GM23248 (cell line): ENCODE measurements at regions not wholly inside any gene's neighbourhood (a gene's known extent, or its start where the extent isn't known, plus 50 kb on each side); places are given as distances from the start of the nearest gene placed in this dataset.
A peak's percentile ranks its signal among the peaks of the same experiment; 100 is the strongest.

ENCODE experiments used
- DNase-seq: peaks from one replicate; pipeline ENCODE4 v3.0.0-alpha.2; 2015
- H2AFZ ChIP-seq: fragments of 200-600 bp; sonication (generic); 2 replicates; pipeline ENCODE4 v1.6.1; 2016; ENCODE audit warnings: antibody characterized with exemption
- H3F3A ChIP-seq: fragments of 200-600 bp; sonication (generic); 2 replicates; pipeline ENCODE4 v1.6.1; 2016; ENCODE audit warnings: mild to moderate bottlenecking, antibody characterized with exemption, mixed run types; ENCODE audit not compliant: insufficient read depth
- H3K27ac ChIP-seq: fragments of 200-600 bp; sonication (generic); 2 replicates; pipeline ENCODE4 v1.5.1; 2016; ENCODE audit warnings: mild to moderate bottlenecking
- H3K27me3 ChIP-seq: fragments of 200-600 bp; sonication (generic); replicated peaks from 2 replicates; pipeline ENCODE4 v1.6.1; 2016; ENCODE audit warnings: mild to moderate bottlenecking; ENCODE audit not compliant: insufficient read depth
- H3K36me3 ChIP-seq: fragments of 200-600 bp; sonication (generic); 2 replicates; pipeline ENCODE4 v1.6.1; 2016; ENCODE audit warnings: low read depth, mild to moderate bottlenecking
- H3K4me1 ChIP-seq: fragments of 200-600 bp; sonication (generic); 2 replicates; pipeline ENCODE4 v1.6.1; 2016; ENCODE audit warnings: mild to moderate bottlenecking; ENCODE audit not compliant: insufficient read depth
- H3K4me2 ChIP-seq: fragments of 200-600 bp; sonication (generic); one replicate; pipeline ENCODE4 v1.6.1; 2016; ENCODE audit warnings: mild to moderate bottlenecking; ENCODE audit not compliant: unreplicated experiment
- H3K4me3 ChIP-seq: fragments of 200-600 bp; sonication (generic); 2 replicates; pipeline ENCODE4 v1.5.1; 2016; ENCODE audit warnings: mild to moderate bottlenecking
- H3K79me2 ChIP-seq: fragments of 200-600 bp; sonication (generic); 2 replicates; pipeline ENCODE4 v1.6.1; 2016; ENCODE audit warnings: mild to moderate bottlenecking; ENCODE audit not compliant: insufficient read depth
- H3K9ac ChIP-seq: fragments of 200-600 bp; sonication (generic); 2 replicates; pipeline ENCODE4 v1.6.1; 2016; ENCODE audit warnings: mild to moderate bottlenecking
- H3K9me2 ChIP-seq: fragments of 200-600 bp; sonication (generic); 2 replicates; pipeline ENCODE4 v1.6.1; 2016; ENCODE audit warnings: mixed run types, mild to moderate bottlenecking, moderate library complexity; ENCODE audit not compliant: insufficient read depth
- H3K9me3 ChIP-seq: fragments of 200-600 bp; sonication (generic); one replicate; pipeline ENCODE4 v1.6.1; 2017; ENCODE audit warnings: low read depth
- H4K20me1 ChIP-seq: fragments of 200-600 bp; sonication (generic); 2 replicates; pipeline ENCODE4 v1.6.0; 2016; ENCODE audit not compliant: insufficient read depth
- EZH2 ChIP-seq: fragments of 200-600 bp; sonication (generic); IDR thresholded peaks from 2 replicates; pipeline ENCODE4 v1.6.1; 2018; ENCODE audit warnings: antibody characterized with exemption, mild to moderate bottlenecking; ENCODE audit not compliant: insufficient read depth, poor library complexity, severe bottlenecking
- EZH2phosphoT487 ChIP-seq: fragments of 200-600 bp; sonication (generic); IDR thresholded peaks from 2 replicates; pipeline ENCODE4 v1.6.1; 2018; ENCODE audit warnings: antibody characterized with exemption, moderate library complexity, mild to moderate bottlenecking, low read depth; ENCODE audit not compliant: insufficient read depth
- WGBS, 2 experiments: methylation state at CpG; one replicate each; pipeline ENCODE4 v1.1.6; 2015 to 2017; ENCODE audit warnings: low lambda C conversion rate in 2 of 2, low coverage in 1 of 2; ENCODE audit errors: missing lambda C conversion rate in 2 of 2; 5-methylcytosine and 5-hydroxymethylcytosine counted together
- in situ Hi-C: fragments of 300-500 bp; cut with MboI; formaldehyde crosslinking; loops from 2 replicates; pipeline ENCODE4 v1.15.0; 2020

DNA sequence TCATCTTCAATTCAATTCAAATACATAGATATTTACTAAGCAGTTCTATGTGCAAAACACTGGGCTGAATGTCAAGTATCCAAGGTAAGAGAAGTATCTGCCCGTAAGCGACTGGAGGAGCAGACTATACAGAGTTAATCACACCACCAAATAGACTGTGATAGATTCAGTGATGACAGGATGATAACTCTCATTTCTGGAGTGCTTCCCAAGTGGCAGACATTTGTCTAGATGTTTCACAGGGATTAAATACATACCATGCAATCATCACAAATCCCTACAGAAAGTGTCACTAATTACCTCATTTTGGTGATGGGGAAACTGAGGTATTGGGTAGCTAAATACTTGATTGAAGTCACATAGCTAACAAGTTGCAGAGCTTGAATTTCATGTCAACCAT lies 508.7 kb upstream of the TENM4 start:
- no peak overlapping the region for H3K9ac ChIP-seq
- H3K4me3 ChIP-seq = no peak overlapping the region
- no peaks in the 10 kb centered on the region for H3K9me3 ChIP-seq
- H3F3A ChIP-seq = no peaks in the 10 kb centered on the region
- no peaks in the 10 kb centered on the region for H3K4me1 ChIP-seq
- no peak overlapping the region for H3K27ac ChIP-seq
- no peak overlapping the region for H2AFZ ChIP-seq
- no peak for DNase-seq
- H4K20me1 ChIP-seq = no peaks in the 10 kb centered on the region
- 7 to 14% methylated on average over 2 of the region's 2 CpGs for WGBS, 2 experiments
- in situ Hi-C loops = no loop called here
- TF ChIP-seq EZH2phosphoT487 (no peak), EZH2 (no peak)
- no peaks in the 10 kb centered on the region for H3K9me2 ChIP-seq
- H3K27me3 ChIP-seq = no peaks in the 10 kb centered on the region
- H3K79me2 ChIP-seq = no peaks in the 10 kb centered on the region
- H3K36me3 ChIP-seq = no peaks in the 10 kb centered on the region
- H3K4me2 ChIP-seq = no peak overlapping the region

DNA sequence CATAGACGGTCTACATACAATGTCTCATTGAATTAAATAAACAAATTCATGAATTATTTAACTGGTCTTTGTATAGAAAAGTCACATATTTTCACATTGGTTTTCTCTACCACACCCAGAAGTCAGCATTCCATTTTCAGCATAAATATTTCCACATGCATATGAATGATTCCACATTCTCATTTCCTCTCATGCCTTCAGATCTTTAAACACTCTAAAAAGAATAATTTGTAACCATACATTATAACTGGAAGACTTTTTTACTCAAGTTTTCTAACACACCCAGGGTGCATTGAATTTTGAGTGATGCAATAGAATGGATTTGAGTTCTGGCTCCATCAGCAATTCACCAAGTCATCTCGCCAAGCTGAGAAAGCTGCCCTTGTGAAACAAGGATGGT lies 501.8 kb upstream of the TENM4 start:
- no peak for DNase-seq
- Histone ChIP-seq H3F3A (no peaks in the 10 kb centered on the region), H3K36me3 (no peaks in the 10 kb centered on the region), H3K4me2 (no peak overlapping the region), H3K27ac (no peak overlapping the region), H3K4me3 (no peak overlapping the region), H2AFZ (no peak overlapping the region), H3K9me3 (no peaks in the 10 kb centered on the region), H4K20me1 (no peaks in the 10 kb centered on the region), H3K79me2 (no peaks in the 10 kb centered on the region), H3K9me2 (no peaks in the 10 kb centered on the region), H3K4me1 (no peaks in the 10 kb centered on the region), H3K27me3 (no peaks in the 10 kb centered on the region), H3K9ac (no peak overlapping the region)
- 2 to 3% methylated on average over 2 of the region's 2 CpGs for WGBS, 2 experiments
- no peak for TF ChIP-seq EZH2
- TF ChIP-seq EZH2phosphoT487 = no peak
- in situ Hi-C loops = no loop called here

DNA sequence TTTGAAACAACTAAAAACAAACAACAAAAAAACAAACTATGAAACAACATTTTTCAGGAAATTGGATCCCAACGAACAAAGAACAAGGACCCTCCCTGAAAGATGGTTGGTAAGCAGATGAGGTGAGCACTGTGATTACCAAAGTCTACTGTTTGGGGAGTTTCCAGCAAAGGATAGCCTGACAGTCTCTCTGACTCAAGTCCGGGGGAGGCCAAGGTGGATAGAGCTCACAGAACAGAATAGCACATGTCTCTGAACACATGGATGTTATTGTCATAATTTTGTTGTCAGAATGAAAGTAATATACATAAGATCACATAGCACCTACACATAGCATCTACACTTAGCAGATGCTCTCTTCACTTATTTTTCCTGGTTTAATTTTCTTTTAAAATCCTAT lies 501.3 kb upstream of the TENM4 start:
- no peaks in the 10 kb centered on the region for H3F3A ChIP-seq
- in situ Hi-C loops = no loop called here
- H3K9me3 ChIP-seq = no peaks in the 10 kb centered on the region
- H3K4me2 ChIP-seq = no peak overlapping the region
- H3K9ac ChIP-seq = no peak overlapping the region
- no peaks in the 10 kb centered on the region for H3K9me2 ChIP-seq
- no peaks in the 10 kb centered on the region for H4K20me1 ChIP-seq
- WGBS, 2 experiments = 9 to 17% methylated on average over 2 of the region's 2 CpGs
- no peaks in the 10 kb centered on the region for H3K4me1 ChIP-seq
- no peak for DNase-seq
- H2AFZ ChIP-seq = no peak overlapping the region
- TF ChIP-seq EZH2 = no peak
- no peak for TF ChIP-seq EZH2phosphoT487
- no peak overlapping the region for H3K27ac ChIP-seq
- no peaks in the 10 kb centered on the region for H3K79me2 ChIP-seq
- H3K4me3 ChIP-seq = no peak overlapping the region
- H3K36me3 ChIP-seq = no peaks in the 10 kb centered on the region
- H3K27me3 ChIP-seq = no peaks in the 10 kb centered on the region

DNA sequence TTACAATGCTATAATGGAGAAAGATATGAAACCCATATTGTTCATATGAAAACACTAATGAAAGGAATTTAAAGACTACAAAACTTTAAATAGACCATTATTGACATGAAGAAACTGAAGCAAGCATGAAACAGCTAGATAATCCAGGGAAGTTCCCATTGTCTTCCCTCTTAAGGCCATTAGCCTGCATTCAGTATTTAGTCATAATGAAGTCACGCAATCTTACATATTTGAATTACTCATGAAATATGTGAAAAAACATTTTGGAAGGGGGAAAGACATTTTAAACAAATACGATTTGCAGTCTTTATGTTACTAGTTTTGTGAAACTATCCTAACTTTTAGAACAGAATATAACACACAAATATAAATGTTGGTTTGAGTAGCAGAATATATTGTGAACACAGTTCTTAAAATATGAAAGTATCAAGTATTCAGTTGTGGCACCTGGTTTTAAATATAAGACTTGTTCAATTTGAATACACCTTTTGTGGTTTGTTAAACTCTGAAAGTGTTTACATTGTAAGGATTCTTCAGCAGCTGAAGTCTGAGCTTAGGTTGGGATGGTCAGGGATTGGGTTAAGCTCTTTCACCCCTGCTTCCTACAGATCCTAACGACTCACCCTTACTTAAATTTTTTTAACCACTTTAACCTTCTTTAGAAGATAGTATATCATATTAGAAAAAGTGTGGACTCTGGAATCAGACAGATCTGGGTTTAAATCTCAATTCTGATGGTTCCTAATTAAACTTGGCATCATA lies 500.3 kb upstream of the TENM4 start:
- Histone ChIP-seq H3K9ac (no peak overlapping the region), H3F3A (no peaks in the 10 kb centered on the region), H3K4me3 (no peak overlapping the region), H3K27ac (no peak overlapping the region), H3K36me3 (no peaks in the 10 kb centered on the region), H3K79me2 (no peaks in the 10 kb centered on the region), H3K9me2 (no peaks in the 10 kb centered on the region), H3K4me1 (no peaks in the 10 kb centered on the region), H3K4me2 (no peak overlapping the region), H2AFZ (no peak overlapping the region), H3K27me3 (no peaks in the 10 kb centered on the region), H4K20me1 (no peaks in the 10 kb centered on the region), H3K9me3 (no peaks in the 10 kb centered on the region)
- in situ Hi-C loops = no loop called here
- 8% methylated on average over 3 of the region's 3 CpGs for WGBS, 2 experiments
- TF ChIP-seq EZH2 = no peak
- peak; percentile 1 for DNase-seq

DNA sequence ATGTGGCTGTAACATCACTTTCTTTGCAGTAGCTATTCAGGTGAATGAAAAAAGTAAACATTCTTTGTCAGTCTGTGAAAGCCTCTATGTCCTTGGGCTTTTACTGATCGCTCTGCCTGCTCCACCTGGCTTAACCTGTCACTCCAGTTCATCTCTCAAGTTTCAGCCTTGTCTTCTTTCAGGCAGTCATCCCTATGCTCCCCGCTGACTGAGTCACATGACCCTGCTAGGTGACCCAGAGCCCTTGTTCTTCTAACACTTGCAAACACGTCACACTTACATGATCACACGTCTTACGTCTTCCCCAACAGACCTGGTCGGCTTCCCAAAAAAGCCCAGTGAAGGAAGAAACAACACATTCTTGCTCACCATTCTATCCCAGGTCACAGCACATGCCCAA lies 499.3 kb upstream of the TENM4 start:
- no peak overlapping the region for H3K27ac ChIP-seq
- H3K4me3 ChIP-seq = no peak overlapping the region
- DNase-seq = no peak
- H3K27me3 ChIP-seq = no peaks in the 10 kb centered on the region
- no peaks in the 10 kb centered on the region for H3K79me2 ChIP-seq
- H2AFZ ChIP-seq = no peak overlapping the region
- no peaks in the 10 kb centered on the region for H3K9me3 ChIP-seq
- H3K4me2 ChIP-seq = no peak overlapping the region
- TF ChIP-seq EZH2phosphoT487 = no peak
- TF ChIP-seq EZH2 = no peak
- H3K9me2 ChIP-seq = no peaks in the 10 kb centered on the region
- H3K4me1 ChIP-seq = no peaks in the 10 kb centered on the region
- H3K36me3 ChIP-seq = no peaks in the 10 kb centered on the region
- no peak overlapping the region for H3K9ac ChIP-seq
- in situ Hi-C loops = no loop called here
- 20 to 28% methylated on average over 6 of the region's 6 CpGs for WGBS, 2 experiments
- H3F3A ChIP-seq = no peaks in the 10 kb centered on the region
- H4K20me1 ChIP-seq = no peaks in the 10 kb centered on the region
